ENCODE measurements at regions not wholly inside any gene's neighbourhood (a gene's known extent, or its start where the extent isn't known, plus 50 kb on each side); places are given as distances from the start of the nearest gene placed in this dataset.
A peak's percentile ranks its signal among the peaks of the same experiment; 100 is the strongest.

- TF ChIP-seq POLR2A (IDR thresholded peaks at IDR 0.05; ENCODE audit: low read length) (no peak), GATA1 (IDR thresholded peaks at IDR 0.05; ENCODE audit: low read depth, low read length) (no peak)
- peak; percentile 14 to 16 for DNase-seq
Observed at GRCh38 chr18:76658627-76659026, 163.6 kb upstream of the ZNF516 start.

GRCh38 chr18:76657911-76658470 lies 162.9 kb upstream of the ZNF516 start:
- no peak for TF ChIP-seq POLR2A (IDR thresholded peaks at IDR 0.05; ENCODE audit: low read length)
- no peak for TF ChIP-seq GATA1 (IDR thresholded peaks at IDR 0.05; ENCODE audit: low read depth, low read length)
- DNase-seq: no peak

- DNase-seq: no peak
- no peak for TF ChIP-seq POLR2A (IDR thresholded peaks at IDR 0.05; ENCODE audit: low read length)
- no peak for TF ChIP-seq GATA1 (IDR thresholded peaks at IDR 0.05; ENCODE audit: low read depth, low read length)
Observed at GRCh38 chr18:76656925-76657827, 162.1 kb upstream of the ZNF516 start.

DNA sequence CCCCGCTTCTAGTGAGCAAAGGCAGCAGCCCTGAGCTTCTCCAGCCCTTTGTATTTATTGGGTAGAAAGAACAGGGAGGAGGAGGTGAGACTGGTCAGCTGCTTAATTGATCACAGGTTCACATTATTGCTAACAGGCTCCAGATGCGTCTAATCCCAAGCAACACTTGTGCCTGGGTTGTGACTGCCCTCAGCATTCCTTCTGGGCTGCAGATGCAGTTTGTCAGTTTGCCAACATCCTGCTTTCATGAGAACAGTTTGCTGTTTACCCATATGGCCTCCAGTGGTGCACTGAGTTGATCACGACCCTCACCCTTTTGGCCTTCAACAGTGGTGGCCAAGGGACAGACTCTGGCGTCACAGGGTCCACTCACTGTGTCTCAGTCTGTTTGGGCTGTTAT lies 159.5 kb upstream of the ZNF516 start:
- TF ChIP-seq POLR2A (IDR thresholded peaks at IDR 0.05; ENCODE audit: low read length): no peak
- no peak for TF ChIP-seq GATA1 (IDR thresholded peaks at IDR 0.05; ENCODE audit: low read depth, low read length)

GRCh38 chr18:76647322-76647721 lies 152.3 kb upstream of the ZNF516 start:
- no peak for DNase-seq
- TF ChIP-seq GATA1 (IDR thresholded peaks at IDR 0.05; ENCODE audit: low read depth, low read length) (no peak), POLR2A (IDR thresholded peaks at IDR 0.05; ENCODE audit: low read length) (no peak)

More for the DNA sequence above, 159.5 kb upstream of the ZNF516 start:
- DNase-seq: no peak

DNA sequence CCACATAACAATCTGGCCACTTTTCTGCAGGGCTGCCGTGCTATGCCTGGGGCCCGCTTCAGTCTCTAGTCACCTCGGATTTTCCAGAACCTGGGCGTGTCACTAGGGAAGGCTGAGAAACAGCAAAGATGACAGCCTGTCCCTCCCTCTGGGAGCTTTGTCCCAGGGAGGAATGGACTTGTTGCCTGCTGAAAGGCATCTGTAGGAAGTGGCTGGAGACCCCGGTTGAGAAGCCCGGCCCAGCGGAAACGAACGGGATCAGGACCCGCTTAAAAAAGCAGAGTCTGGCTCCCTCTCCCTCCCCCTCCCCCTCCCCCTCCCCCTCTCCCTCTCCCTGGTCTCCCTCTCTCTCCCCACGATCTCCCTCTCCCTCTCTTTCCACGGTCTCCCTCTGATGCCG lies 149.5 kb upstream of the ZNF516 start:
- TF ChIP-seq POLR2A (IDR thresholded peaks at IDR 0.05; ENCODE audit: low read length) (no peak), GATA1 (IDR thresholded peaks at IDR 0.05; ENCODE audit: low read depth, low read length) (no peak)
- no peak for DNase-seq

DNA sequence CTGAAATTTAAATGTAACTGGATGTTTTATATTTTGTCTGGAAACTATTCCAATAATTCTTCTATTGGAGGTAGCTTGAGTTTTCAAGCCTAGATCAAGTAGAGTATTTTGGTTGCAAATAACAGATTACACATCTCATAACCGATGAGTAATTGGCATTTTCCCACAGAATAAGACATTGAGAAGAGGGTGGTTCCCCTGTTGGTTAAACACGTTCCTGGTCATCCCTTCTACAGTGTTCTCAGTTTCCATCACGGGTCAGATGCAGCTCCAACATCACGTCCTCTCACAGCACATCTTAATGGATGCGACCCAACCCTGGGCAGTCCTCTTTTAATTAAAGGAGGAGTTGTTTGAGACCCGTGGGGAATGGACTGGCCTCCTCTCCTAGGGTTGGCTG lies 149.0 kb upstream of the ZNF516 start:
- no peak for DNase-seq
- TF ChIP-seq GATA1 (IDR thresholded peaks at IDR 0.05; ENCODE audit: low read depth, low read length) (no peak), POLR2A (IDR thresholded peaks at IDR 0.05; ENCODE audit: low read length) (no peak)

- no peak for DNase-seq
- TF ChIP-seq POLR2A (IDR thresholded peaks at IDR 0.05; ENCODE audit: low read length) (no peak), GATA1 (IDR thresholded peaks at IDR 0.05; ENCODE audit: low read depth, low read length) (no peak)
Observed at GRCh38 chr18:76643199-76643598, 148.2 kb upstream of the ZNF516 start.

GRCh38 chr18:76640438-76640837 lies 145.4 kb upstream of the ZNF516 start:
- no peak for DNase-seq
- no peak for TF ChIP-seq POLR2A (IDR thresholded peaks at IDR 0.05; ENCODE audit: low read length)
- TF ChIP-seq GATA1 (IDR thresholded peaks at IDR 0.05; ENCODE audit: low read depth, low read length): no peak

DNA sequence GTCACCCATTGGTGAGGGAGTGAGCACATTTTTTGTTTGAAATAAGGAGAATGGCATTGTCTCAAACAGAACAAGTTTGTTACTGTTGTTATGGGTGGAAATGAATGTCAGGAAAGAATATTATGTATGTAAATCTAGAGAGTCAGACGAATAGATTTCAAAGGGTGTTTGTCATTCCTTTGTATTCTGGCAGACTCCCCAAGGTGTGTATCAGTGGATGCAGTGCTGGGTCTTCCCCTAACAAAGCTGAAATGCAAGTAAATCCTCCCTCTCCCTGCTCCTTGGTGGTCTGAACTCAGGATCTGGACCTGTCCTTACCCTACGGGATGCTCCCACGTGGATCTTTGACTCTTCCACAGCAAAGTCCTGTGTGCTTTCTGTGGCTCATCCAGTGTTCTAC lies 139.5 kb upstream of the ZNF516 start:
- DNase-seq: no peak
- TF ChIP-seq GATA1 (IDR thresholded peaks at IDR 0.05; ENCODE audit: low read depth, low read length) (no peak), POLR2A (IDR thresholded peaks at IDR 0.05; ENCODE audit: low read length) (no peak)

- no peak for DNase-seq
- TF ChIP-seq POLR2A (IDR thresholded peaks at IDR 0.05; ENCODE audit: low read length): no peak
- TF ChIP-seq GATA1 (IDR thresholded peaks at IDR 0.05; ENCODE audit: low read depth, low read length): no peak
Observed at GRCh38 chr18:76633588-76634269, 138.7 kb upstream of the ZNF516 start.

- DNase-seq: no peak
- TF ChIP-seq POLR2A (IDR thresholded peaks at IDR 0.05; ENCODE audit: low read length) (no peak), GATA1 (IDR thresholded peaks at IDR 0.05; ENCODE audit: low read depth, low read length) (no peak)
Observed at GRCh38 chr18:76627444-76627843, 132.4 kb upstream of the ZNF516 start.

- no peak for DNase-seq
- TF ChIP-seq POLR2A (IDR thresholded peaks at IDR 0.05; ENCODE audit: low read length) (no peak), GATA1 (IDR thresholded peaks at IDR 0.05; ENCODE audit: low read depth, low read length) (no peak)
Observed at GRCh38 chr18:76626991-76627390, 131.9 kb upstream of the ZNF516 start.

DNA sequence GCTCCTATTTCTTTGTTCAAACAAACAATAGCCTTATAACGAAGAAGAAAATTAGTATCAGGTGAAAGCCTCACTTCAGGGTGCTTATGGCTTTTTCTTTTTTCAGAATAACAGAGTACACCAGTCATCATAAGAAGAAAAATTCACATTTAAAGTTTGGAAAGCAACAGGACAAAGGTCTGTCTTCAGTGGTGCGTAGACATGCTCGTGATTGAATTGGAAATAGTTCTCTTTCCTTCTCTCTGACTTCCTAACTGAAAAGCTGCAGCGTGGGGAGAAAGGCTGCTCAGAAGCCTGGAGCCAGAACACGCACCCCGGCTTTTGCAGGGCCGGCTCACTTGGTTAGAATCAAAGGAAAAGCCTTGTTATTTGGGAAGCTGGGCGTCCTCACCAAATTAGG lies 127.6 kb upstream of the ZNF516 start:
- TF ChIP-seq POLR2A (IDR thresholded peaks at IDR 0.05; ENCODE audit: low read length): no peak
- TF ChIP-seq GATA1 (IDR thresholded peaks at IDR 0.05; ENCODE audit: low read depth, low read length): no peak

More for the DNA sequence above, 127.6 kb upstream of the ZNF516 start:
- no peak for DNase-seq
